Vagina (tissue), 2 donors: ENCODE measurements at regions not wholly inside any gene's neighbourhood (a gene's known extent, or its start where the extent isn't known, plus 50 kb on each side); places are given as distances from the start of the nearest gene placed in this dataset.

Experiments
- DNase-seq, 2 donors: peaks; one replicate each; pipeline ENCODE4 v3.0.0-alpha.2; 2017; ENCODE audit errors: extremely low spot score in 2 of 2
- H3K27ac ChIP-seq: fragments of 200-600 bp; sonication (generic); one replicate; pipeline ENCODE4 v1.5.1; 2019
- H3K27me3 ChIP-seq: fragments of 200-600 bp; sonication (generic); one replicate; pipeline ENCODE4 v1.5.1; 2019
- H3K36me3 ChIP-seq, 2 donors: fragments of 200-600 bp; sonication (generic); one replicate each; pipeline ENCODE4 v1.5.1; 2017 to 2019
- H3K4me1 ChIP-seq: fragments of 200-600 bp; sonication (generic); one replicate; pipeline ENCODE4 v1.5.1; 2019
- H3K4me3 ChIP-seq, 2 donors: fragments of 200-600 bp; sonication (generic); 1 replicate in 1 of 2; 2 replicates in 1 of 2; pipeline ENCODE4 v1.5.1; 2016 to 2019
- H3K9me3 ChIP-seq: fragments of 200-600 bp; sonication (generic); one replicate; pipeline ENCODE4 v1.5.1; 2019
- CTCF ChIP-seq, 3 experiments: fragments of 450-650 bp in 2 of 3; fragments of 200-600 bp in 1 of 3; sonication (generic) in 1 of 3; IDR thresholded peaks; one replicate each; pipeline ENCODE4 v1.5.1; 2017 to 2019; ENCODE audit warnings: antibody characterized with exemption in 3 of 3, mild to moderate bottlenecking in 2 of 3, moderate library complexity in 2 of 3
- POLR2A ChIP-seq, 2 donors: fragments of 450-650 bp; IDR thresholded peaks; one replicate each; pipeline ENCODE4 v1.6.1; 2017; ENCODE audit warnings: antibody characterized with exemption in 2 of 2, mild to moderate bottlenecking in 2 of 2, moderate library complexity in 2 of 2
- POLR2AphosphoS5 ChIP-seq, 2 donors: sonication (generic); formaldehyde crosslinking; IDR thresholded peaks; one replicate each; pipeline ENCODE4 v1.9.0; 2017; ENCODE audit warnings: antibody characterized with exemption in 2 of 2, mild to moderate bottlenecking in 2 of 2, low read depth in 1 of 2; ENCODE audit not compliant: insufficient read depth in 1 of 2
- intact Hi-C: fragments of 100-400 bp; cut with DNase I; formaldehyde crosslinking; loops from one replicate; pipeline ENCODE4 v1.15.1; 2023

- Histone ChIP-seq H3K4me1 (no peaks in the 10 kb centered on the region), H3K4me3 (no peak overlapping the region), H3K36me3 (no peaks in the 10 kb centered on the region), H3K27me3 (no peaks in the 10 kb centered on the region), H3K9me3 (no peaks in the 10 kb centered on the region), H3K27ac (no peak overlapping the region)
- no peak for DNase-seq
- intact Hi-C loops, result no loop called here
- TF ChIP-seq CTCF (IDR thresholded peaks at IDR 0.05), result no peak
- no peak for TF ChIP-seq POLR2AphosphoS5 (IDR thresholded peaks at IDR 0.05; ENCODE audit: insufficient read depth in 1 of 2, low read depth in 1 of 2)
- no peak for TF ChIP-seq POLR2A (IDR thresholded peaks at IDR 0.05)
These were observed 667.3 kb downstream of the NPHP4 start for GRCh38 chr1:5324883-5325282.

- DNase-seq, result no peak
- intact Hi-C loops, result no loop called here
- TF ChIP-seq POLR2A (IDR thresholded peaks at IDR 0.05), result no peak
- Histone ChIP-seq H3K4me1 (no peaks in the 10 kb centered on the region), H3K27ac (no peak overlapping the region), H3K9me3 (no peaks in the 10 kb centered on the region), H3K27me3 (no peaks in the 10 kb centered on the region), H3K4me3 (no peak overlapping the region), H3K36me3 (no peaks in the 10 kb centered on the region)
These were observed 663.9 kb downstream of the AJAP1 start for GRCh38 chr1:5318143-5318816.

- H3K9me3 ChIP-seq, result no peaks in the 10 kb centered on the region
- no peaks in the 10 kb centered on the region for H3K4me1 ChIP-seq
- no peak overlapping the region for H3K27ac ChIP-seq
- no peaks in the 10 kb centered on the region for H3K36me3 ChIP-seq
- no peak for DNase-seq
- TF ChIP-seq POLR2A (IDR thresholded peaks at IDR 0.05), result no peak
- H3K27me3 ChIP-seq, result no peaks in the 10 kb centered on the region
- intact Hi-C loops, result no loop called here
- H3K4me3 ChIP-seq, result no peak overlapping the region
These were observed 663.0 kb downstream of the AJAP1 start for GRCh38 chr1:5317391-5317790.

- H3K27me3 ChIP-seq, result no peaks in the 10 kb centered on the region
These were observed 658.5 kb downstream of the AJAP1 start for GRCh38 chr1:5312862-5313261.

GRCh38 chr1:5312293-5312674 lies 657.9 kb downstream of the AJAP1 start:
- no peaks in the 10 kb centered on the region for H3K27me3 ChIP-seq
- H3K9me3 ChIP-seq, result no peaks in the 10 kb centered on the region
- H3K27ac ChIP-seq, result no peak overlapping the region
- no peaks in the 10 kb centered on the region for H3K4me1 ChIP-seq
- intact Hi-C loops, result no loop called here
- H3K4me3 ChIP-seq, result no peak overlapping the region
- H3K36me3 ChIP-seq, result no peaks in the 10 kb centered on the region
- no peak for DNase-seq
- TF ChIP-seq POLR2A (IDR thresholded peaks at IDR 0.05) (no peak), POLR2AphosphoS5 (IDR thresholded peaks at IDR 0.05; ENCODE audit: insufficient read depth in 1 of 2, low read depth in 1 of 2) (no peak), CTCF (IDR thresholded peaks at IDR 0.05) (no peak)

More at GRCh38 chr1:5312862-5313261, 658.5 kb downstream of the AJAP1 start:
- no peaks in the 10 kb centered on the region for H3K4me1 ChIP-seq
- H3K27ac ChIP-seq, result no peak overlapping the region
- TF ChIP-seq CTCF (IDR thresholded peaks at IDR 0.05) (no peak), POLR2A (IDR thresholded peaks at IDR 0.05) (no peak), POLR2AphosphoS5 (IDR thresholded peaks at IDR 0.05; ENCODE audit: insufficient read depth in 1 of 2, low read depth in 1 of 2) (no peak)
- no peaks in the 10 kb centered on the region for H3K36me3 ChIP-seq
- H3K4me3 ChIP-seq, result no peak overlapping the region
- intact Hi-C loops, result no loop called here
- no peak for DNase-seq
- no peaks in the 10 kb centered on the region for H3K9me3 ChIP-seq

- Histone ChIP-seq H3K4me3 (no peak overlapping the region), H3K4me1 (no peaks in the 10 kb centered on the region), H3K36me3 (no peaks in the 10 kb centered on the region), H3K27ac (no peak overlapping the region), H3K9me3 (no peaks in the 10 kb centered on the region), H3K27me3 (no peaks in the 10 kb centered on the region)
- intact Hi-C loops, result no loop called here
- DNase-seq, result no peak
- no peak for TF ChIP-seq POLR2AphosphoS5 (IDR thresholded peaks at IDR 0.05; ENCODE audit: insufficient read depth in 1 of 2, low read depth in 1 of 2)
- TF ChIP-seq POLR2A (IDR thresholded peaks at IDR 0.05), result no peak
- no peak for TF ChIP-seq CTCF (IDR thresholded peaks at IDR 0.05)
These were observed 657.4 kb downstream of the AJAP1 start for GRCh38 chr1:5311634-5312292.
